Fibroblast of skin of left biceps (primary cell): ENCODE measurements at regions not wholly inside any gene's neighbourhood (a gene's known extent, or its start where the extent isn't known, plus 50 kb on each side); places are given as distances from the start of the nearest gene placed in this dataset.

Experiments
- DNase-seq, 2 experiments: peaks; one replicate each; pipeline ENCODE4 v3.0.0-alpha.2; 2013; ENCODE audit warnings: low read depth in 2 of 2

GRCh38 chr2:8086357-8086756, 595.5 kb upstream of the ID2 start:
- no peak for DNase-seq

DNA sequence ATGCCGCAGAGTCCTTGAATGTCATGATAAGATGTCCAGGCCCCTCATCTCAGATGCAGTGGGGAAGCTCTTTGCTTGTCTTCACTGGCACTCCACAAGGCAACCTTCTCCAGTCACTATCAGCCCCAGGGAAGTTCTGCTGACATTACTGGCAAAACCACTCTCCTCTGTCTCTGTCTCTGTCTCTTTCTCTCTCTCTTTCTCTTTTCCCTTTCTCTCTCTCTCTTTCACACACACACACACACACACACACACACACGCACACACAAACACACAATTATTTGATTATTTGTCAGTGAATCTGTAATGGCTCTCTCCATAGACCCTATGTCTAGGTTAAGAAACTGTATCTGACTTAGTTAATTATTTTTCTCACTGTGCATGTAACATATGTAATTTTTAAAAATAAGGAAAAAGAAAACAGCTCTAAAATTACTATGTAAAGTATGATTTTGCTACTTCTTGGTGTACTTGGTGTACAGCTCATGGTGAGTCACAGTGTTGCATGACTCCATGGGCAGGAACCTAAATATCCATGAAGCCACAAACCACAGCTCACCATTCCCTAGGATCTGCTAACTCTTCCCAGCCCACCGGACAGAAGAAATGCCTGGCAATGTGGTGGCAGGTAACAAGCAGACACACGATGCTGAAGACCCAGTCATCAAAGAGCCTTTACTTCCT, 594.9 kb upstream of the ID2 start:
- peak; percentile 92 to 94 for DNase-seq

GRCh38 chr2:8087480-8087840, 594.4 kb upstream of the ID2 start:
- no peak for DNase-seq

- DNase-seq = no peak
Observed at GRCh38 chr2:8088810-8089209, 593.0 kb upstream of the ID2 start.

- DNase-seq = peak; percentile 41 to 48
Observed at GRCh38 chr2:8089596-8089995, 592.3 kb upstream of the ID2 start.

GRCh38 chr2:8090748-8091700, 590.8 kb upstream of the ID2 start:
- DNase-seq = peak; percentile 71 to 75

DNA sequence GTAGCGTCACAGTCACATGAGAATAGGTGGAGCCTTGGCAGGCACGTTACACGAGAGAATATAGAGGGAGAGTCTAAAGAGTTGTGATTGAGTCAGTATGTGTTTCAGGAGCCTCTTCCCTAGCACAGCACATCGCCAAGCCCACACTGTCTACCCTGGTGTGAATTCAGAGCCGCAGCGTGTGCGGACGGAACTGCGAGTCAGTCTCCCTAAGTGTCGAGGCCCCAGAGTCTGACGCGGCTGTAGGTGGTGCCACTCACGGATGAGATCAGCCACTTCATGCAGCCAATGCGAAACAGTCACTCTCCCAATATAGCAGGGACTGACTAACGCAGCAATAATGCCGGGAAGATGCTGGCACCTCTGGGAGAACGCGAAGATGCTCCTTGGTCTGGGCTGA, 587.3 kb upstream of the ID2 start:
- DNase-seq = no peak

GRCh38 chr2:8095978-8096377, 585.9 kb upstream of the ID2 start:
- no peak for DNase-seq

- DNase-seq = no peak
Observed at GRCh38 chr2:8096484-8096883, 585.4 kb upstream of the ID2 start.

GRCh38 chr2:8098476-8099266, 583.2 kb upstream of the ID2 start:
- DNase-seq = no peak

GRCh38 chr2:8099267-8099582, 582.6 kb upstream of the ID2 start:
- DNase-seq = no peak

- no peak for DNase-seq
Observed at GRCh38 chr2:8101614-8102277, 580.1 kb upstream of the ID2 start.

- no peak for DNase-seq
Observed at GRCh38 chr2:8102470-8102869, 579.4 kb upstream of the ID2 start.

DNA sequence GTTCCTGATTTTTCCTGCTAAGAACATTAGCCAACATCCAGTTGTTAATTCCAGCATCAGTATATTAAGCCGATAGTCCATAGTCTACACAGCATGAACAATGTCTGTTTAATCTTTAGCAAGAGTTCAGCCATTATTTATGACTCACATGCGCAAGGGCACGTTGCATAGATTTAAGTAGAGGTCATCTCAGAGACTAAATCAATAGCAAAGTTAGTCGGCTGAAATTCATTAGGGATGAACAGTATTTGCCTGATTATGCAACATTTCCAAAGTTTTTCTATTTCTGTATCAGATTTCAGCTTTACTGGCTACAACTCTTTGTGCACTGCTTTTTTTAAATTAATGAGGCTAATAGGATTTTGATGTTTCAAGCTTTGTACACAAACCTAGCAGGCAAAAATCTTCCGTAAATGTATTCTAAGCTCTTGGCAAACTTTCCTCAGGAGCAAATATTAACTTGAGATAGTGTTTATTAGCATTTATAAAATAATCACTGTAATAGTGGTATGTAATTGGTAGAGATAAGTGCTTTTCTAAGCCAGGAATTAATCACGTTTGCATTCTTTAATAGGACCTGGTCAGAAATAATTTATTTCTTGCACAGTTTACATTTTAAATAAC, 578.7 kb upstream of the ID2 start:
- DNase-seq = peak; percentile 54 to 55

- no peak for DNase-seq
Observed at GRCh38 chr2:8107150-8107549, 574.7 kb upstream of the ID2 start.

DNA sequence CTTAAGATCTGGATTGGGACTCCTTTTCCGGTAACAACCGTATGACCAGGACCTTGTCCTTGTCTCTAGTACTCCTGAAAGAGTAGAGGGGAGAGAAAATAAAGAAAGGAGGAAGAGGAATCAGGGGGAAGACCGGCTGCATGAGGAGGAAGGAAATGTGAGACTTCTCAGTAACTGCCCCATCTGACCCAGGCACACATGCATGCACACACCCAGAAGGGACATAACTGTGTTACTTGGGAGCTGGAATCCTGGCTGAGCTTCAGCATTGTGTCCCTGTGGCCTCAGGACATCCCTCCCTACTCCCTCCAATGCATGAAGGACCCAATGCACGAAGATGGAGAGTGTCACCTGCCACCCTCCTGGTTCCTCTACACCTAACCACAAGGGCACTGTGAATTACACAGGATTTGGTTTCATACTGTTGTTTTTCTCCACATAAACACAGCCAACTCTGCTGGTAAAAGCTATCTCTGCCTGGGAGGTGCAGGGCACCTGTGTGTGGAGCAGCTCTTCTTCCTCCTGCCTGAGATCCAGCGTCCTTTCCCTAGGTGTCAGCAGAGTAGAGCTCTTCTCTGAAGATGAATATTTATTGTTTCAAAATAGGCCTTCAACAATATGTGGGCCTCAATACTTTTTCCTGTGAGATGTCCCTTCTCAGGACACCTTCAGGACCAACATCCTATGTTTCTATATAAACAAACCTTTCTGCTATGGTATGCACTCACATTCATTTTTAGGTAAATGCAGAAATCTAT, 574.1 kb upstream of the ID2 start:
- DNase-seq = no peak

GRCh38 chr2:8110716-8111115, 571.1 kb upstream of the ID2 start:
- DNase-seq = no peak

DNA sequence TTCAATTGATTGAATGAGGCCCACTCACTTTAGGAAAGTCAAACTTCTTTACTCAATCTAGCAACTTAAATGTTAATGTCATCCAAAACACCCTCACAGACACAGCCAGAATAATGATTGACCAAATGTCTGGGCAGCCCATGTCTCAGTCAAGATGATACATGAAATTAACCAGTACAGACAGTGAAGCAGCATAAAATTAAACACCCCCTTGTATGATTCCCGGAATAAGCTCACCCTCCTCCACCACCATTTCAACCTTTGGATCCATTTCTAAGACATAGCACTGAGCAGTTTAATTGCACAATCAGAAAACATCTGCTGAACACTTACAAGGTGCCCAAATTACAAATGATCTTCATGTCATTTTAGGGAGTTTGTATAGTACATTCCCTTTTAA, 570.7 kb upstream of the ID2 start:
- no peak for DNase-seq

DNA sequence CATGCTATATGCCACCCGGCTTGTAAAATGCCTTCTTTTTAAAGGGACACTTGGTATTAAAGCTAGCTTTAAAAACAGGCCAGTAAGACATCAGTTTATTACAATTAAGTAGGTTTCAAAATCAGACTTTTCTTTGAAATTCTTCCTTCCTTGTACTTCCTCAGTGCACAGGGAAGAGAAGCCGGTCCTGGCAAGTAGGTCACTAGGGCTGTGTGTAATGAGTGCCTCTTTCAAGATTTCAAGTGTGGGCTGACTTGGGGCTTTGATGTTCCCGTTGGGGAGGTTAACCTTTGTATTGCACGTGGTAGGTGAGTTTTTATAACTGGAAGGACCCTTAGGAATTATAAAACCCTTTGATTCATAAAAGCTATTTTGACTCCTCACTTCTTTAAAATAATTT, 566.4 kb upstream of the ID2 start:
- DNase-seq = no peak

DNA sequence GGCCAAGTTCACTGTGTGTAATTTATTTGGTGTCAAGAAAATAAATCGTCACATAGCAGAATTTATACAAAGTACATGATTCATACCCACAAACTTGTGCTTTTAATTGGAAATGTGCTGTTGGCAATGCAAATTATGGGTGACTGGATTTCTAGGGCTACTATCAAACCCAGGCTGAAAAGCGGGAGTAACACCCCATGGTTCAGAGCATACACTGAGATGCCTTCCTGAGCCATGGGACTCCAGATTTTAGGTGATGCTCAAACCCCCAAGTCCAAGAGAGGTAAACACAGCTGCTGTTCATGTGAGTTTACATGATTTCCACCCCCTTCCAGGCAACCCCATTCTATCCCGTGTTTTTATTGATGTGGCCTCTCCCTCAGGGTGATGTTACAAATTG, 565.9 kb upstream of the ID2 start:
- DNase-seq = peak; percentile 88

- DNase-seq = no peak
Observed at GRCh38 chr2:8116661-8117060, 565.2 kb upstream of the ID2 start.
